ENCODE measurements at regions not wholly inside any gene's neighbourhood (a gene's known extent, or its start where the extent isn't known, plus 50 kb on each side); places are given as distances from the start of the nearest gene placed in this dataset.

DNA sequence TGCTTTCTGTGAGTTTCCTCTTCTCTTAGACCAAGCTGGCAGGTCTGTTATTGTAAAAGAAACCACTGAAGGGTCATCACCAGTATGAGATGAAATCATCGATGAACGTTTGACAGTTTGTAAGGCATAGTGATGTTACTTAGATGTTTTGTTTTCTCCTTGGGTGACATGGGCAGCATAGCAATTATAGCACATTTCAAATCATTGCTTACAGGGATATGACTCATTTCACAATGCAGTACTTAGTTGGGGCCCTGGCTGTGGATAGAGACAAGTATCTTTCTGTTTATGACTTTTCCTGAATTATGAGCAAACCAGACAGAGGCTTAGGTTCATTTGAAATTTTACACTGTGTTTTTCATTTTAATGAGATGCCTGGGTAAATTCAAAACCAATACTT, 313.0 kb downstream of the RWDD3 start:
- Histone ChIP-seq H3K4me2 (ENCODE audit: low read depth, low read length, poor library complexity, severe bottlenecking) (no peak overlapping the region), H3K4me1 (ENCODE audit: insufficient read depth, low read length, poor library complexity, severe bottlenecking) (no peaks in the 10 kb centered on the region), H2AFZ (ENCODE audit: low read length) (no peak overlapping the region), H3K9ac (ENCODE audit: low read depth, low read length, poor library complexity, severe bottlenecking) (no peak overlapping the region), H3K27me3 (ENCODE audit: insufficient read depth, low read length, poor library complexity, severe bottlenecking) (no peaks in the 10 kb centered on the region), H3K79me2 (ENCODE audit: insufficient read depth, low read length) (no peaks in the 10 kb centered on the region), H3K4me3 (ENCODE audit: low read length, poor library complexity, severe bottlenecking) (no peak overlapping the region), H4K20me1 (ENCODE audit: insufficient read depth, low read length, poor library complexity, severe bottlenecking) (no peaks in the 10 kb centered on the region), H3K36me3 (ENCODE audit: insufficient read depth, low read length) (no peaks in the 10 kb centered on the region), H3K9me2 (replicated peaks; ENCODE audit: low read depth, low read length) (no peaks in the 10 kb centered on the region), H3K9me3 (ENCODE audit: insufficient read depth, low read depth, low read length) (no peaks in the 10 kb centered on the region), H3F3A (ENCODE audit: low read depth) (no peaks in the 10 kb centered on the region)
- TF ChIP-seq CTCF (conservative IDR thresholded peaks at IDR 0.05; ENCODE audit: low read length) (no peak), EZH2phosphoT487 (IDR thresholded peaks at IDR 0.05; ENCODE audit: borderline replicate concordance) (no peak)

- Histone ChIP-seq H3F3A (ENCODE audit: low read depth) (no peaks in the 10 kb centered on the region), H3K79me2 (ENCODE audit: insufficient read depth, low read length) (no peaks in the 10 kb centered on the region), H3K36me3 (ENCODE audit: insufficient read depth, low read length) (no peaks in the 10 kb centered on the region), H3K27me3 (ENCODE audit: insufficient read depth, low read length, poor library complexity, severe bottlenecking) (no peaks in the 10 kb centered on the region), H4K20me1 (ENCODE audit: insufficient read depth, low read length, poor library complexity, severe bottlenecking) (no peaks in the 10 kb centered on the region), H3K9ac (ENCODE audit: low read depth, low read length, poor library complexity, severe bottlenecking) (no peak overlapping the region), H3K9me2 (replicated peaks; ENCODE audit: low read depth, low read length) (no peaks in the 10 kb centered on the region), H3K4me2 (ENCODE audit: low read depth, low read length, poor library complexity, severe bottlenecking) (no peak overlapping the region), H3K4me1 (ENCODE audit: insufficient read depth, low read length, poor library complexity, severe bottlenecking) (no peaks in the 10 kb centered on the region), H2AFZ (ENCODE audit: low read length) (no peak overlapping the region), H3K9me3 (ENCODE audit: insufficient read depth, low read depth, low read length) (no peaks in the 10 kb centered on the region; the same call in 1 of the 2 replicates), H3K4me3 (ENCODE audit: low read length, poor library complexity, severe bottlenecking) (no peak overlapping the region)
- TF ChIP-seq CTCF (conservative IDR thresholded peaks at IDR 0.05; ENCODE audit: low read length) (no peak), EZH2phosphoT487 (IDR thresholded peaks at IDR 0.05; ENCODE audit: borderline replicate concordance) (no peak)
Observed at GRCh38 chr1:95548211-95548610, 314.2 kb downstream of the RWDD3 start.

- no peaks in the 10 kb centered on the region for H3K4me1 ChIP-seq (ENCODE audit: insufficient read depth, low read length, poor library complexity, severe bottlenecking)
- no peaks in the 10 kb centered on the region for H3K9me2 ChIP-seq (replicated peaks; ENCODE audit: low read depth, low read length)
- H3K36me3 ChIP-seq (ENCODE audit: insufficient read depth, low read length): no peaks in the 10 kb centered on the region
- H2AFZ ChIP-seq (ENCODE audit: low read length): no peak overlapping the region
- H3K9me3 ChIP-seq (ENCODE audit: insufficient read depth, low read depth, low read length): no peaks in the 10 kb centered on the region; the same call in 1 of the 2 replicates
- H3K27me3 ChIP-seq (ENCODE audit: insufficient read depth, low read length, poor library complexity, severe bottlenecking): no peaks in the 10 kb centered on the region
- H3K79me2 ChIP-seq (ENCODE audit: insufficient read depth, low read length): no peaks in the 10 kb centered on the region
- H3F3A ChIP-seq (ENCODE audit: low read depth): no peaks in the 10 kb centered on the region
- H4K20me1 ChIP-seq (ENCODE audit: insufficient read depth, low read length, poor library complexity, severe bottlenecking): no peaks in the 10 kb centered on the region
- no peak overlapping the region for H3K9ac ChIP-seq (ENCODE audit: low read depth, low read length, poor library complexity, severe bottlenecking)
- no peak overlapping the region for H3K4me2 ChIP-seq (ENCODE audit: low read depth, low read length, poor library complexity, severe bottlenecking)
- H3K4me3 ChIP-seq (ENCODE audit: low read length, poor library complexity, severe bottlenecking): no peak overlapping the region
- no peak for TF ChIP-seq CTCF (conservative IDR thresholded peaks at IDR 0.05; ENCODE audit: low read length)
- no peak for TF ChIP-seq EZH2phosphoT487 (IDR thresholded peaks at IDR 0.05; ENCODE audit: borderline replicate concordance)
Observed at GRCh38 chr1:95551201-95551600, 317.2 kb downstream of the RWDD3 start.
